C1 segment of cervical spinal cord (tissue), 14 donors: ENCODE measurements at regions not wholly inside any gene's neighbourhood (a gene's known extent, or its start where the extent isn't known, plus 50 kb on each side); places are given as distances from the start of the nearest gene placed in this dataset.
A peak's percentile ranks its signal among the peaks of the same experiment; 100 is the strongest.

Experiments used
- DNase-seq, 14 donors: peaks; one replicate each; lab custom pipeline; 2025; lab: John Stamatoyannopoulos, UW

DNA sequence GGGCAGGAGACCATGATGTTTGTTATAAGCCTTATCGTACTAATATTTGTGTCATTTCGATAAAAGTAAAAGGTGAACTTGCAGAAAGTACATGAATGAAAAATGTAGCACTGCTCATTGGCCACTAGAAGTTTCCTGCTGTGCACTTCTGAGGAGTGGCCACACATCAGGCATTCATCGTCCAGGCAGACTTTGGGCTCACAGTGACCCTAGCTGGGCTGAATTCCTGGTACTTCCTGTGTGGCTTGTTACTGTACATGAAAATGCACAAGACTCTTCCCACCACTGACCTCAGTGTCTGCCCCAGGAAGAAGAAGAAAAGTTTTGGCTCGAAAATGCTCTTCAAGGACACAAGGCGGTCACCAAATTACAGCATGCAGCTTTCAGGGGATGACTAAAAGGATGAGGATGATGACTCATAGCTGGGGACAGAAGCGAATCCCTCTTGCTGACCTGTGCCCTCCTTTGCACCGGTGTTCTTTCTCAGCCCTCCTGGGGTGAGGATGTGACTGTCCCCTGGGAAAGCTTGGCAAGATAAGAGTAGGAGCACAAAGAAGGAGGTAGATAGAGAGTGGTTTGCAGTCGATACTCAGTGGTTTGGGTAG is 252.4 kb upstream of the KAZN start:
- DNase-seq, result no peak

DNA sequence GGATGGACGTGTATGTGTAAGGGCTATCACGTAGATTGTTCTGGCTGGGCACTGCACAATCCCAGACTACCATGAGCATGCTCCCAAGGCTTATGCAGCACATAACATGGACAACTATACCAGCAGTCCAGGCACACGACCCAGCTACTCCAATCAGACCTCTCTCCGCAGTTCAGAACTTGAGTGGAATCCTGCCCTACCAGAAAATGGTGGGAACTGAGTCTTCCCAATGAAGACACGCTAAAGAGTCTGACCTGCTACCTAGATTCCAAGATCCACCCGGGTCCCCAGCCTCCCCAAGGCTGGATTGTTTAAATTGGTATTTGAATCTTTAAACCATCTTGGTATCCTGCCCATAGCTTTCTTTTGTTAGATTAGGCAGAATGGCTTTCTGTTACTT is 251.3 kb upstream of the KAZN start:
- no peak for DNase-seq

GRCh38 chr1:14347776-14348175 is 250.7 kb upstream of the KAZN start:
- no peak for DNase-seq

- DNase-seq, result no peak
Measured at GRCh38 chr1:14350197-14350596, 248.3 kb upstream of the KAZN start.

- no peak for DNase-seq
Measured at GRCh38 chr1:14352897-14353296, 245.6 kb upstream of the KAZN start.

DNA sequence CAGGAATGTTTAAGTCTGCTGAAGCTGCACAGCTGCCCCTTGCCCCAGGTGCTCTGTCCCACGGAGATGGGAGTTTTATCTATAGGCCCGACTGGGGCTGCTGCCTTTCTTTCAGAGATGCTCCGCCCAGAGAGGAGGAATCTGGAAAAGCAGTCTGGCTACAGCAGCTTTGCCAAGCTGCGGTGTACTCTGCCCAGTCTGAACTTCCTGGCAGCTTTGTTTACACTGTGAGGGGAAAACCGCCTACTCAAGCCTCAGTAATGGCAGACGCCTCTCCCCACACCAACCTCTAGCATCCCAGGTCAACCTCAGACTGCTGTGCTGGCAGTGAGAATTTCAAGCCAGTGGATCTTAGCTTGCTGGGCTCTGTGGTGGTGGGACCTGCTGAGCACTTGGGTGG is 237.5 kb upstream of the KAZN start:
- DNase-seq, result peak in 1 of 14 donors; percentile 18

DNA sequence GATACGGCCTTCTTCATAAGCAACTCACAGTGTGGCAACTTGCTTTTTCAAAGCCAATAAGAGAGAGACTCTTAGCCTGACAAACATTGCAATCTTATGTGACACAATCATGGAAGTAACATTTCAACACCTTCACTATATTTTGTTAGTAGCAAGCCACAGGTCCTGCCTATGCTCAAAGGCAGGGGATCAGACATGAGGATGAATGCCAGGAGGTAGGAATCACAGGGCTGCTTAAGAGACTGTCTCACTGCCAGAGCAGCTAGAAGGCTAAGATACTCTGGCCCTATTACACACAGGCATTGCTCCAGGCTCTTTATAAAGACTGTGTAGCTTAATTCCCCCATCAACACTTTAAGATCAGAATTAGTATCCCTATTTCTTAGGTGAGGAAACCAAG is 236.2 kb upstream of the KAZN start:
- DNase-seq, result no peak

- no peak for DNase-seq
Measured at GRCh38 chr1:14363036-14363590, 235.4 kb upstream of the KAZN start.

- DNase-seq, result no peak
Measured at GRCh38 chr1:14363707-14364413, 234.6 kb upstream of the KAZN start.

GRCh38 chr1:14365301-14365988 is 233.0 kb upstream of the KAZN start:
- DNase-seq, result no peak

- DNase-seq, result peak in 7 of 14 donors; percentile 13 to 57 (median 40)
Measured at GRCh38 chr1:14366091-14367018, 232.1 kb upstream of the KAZN start.

GRCh38 chr1:14367451-14367850 is 231.0 kb upstream of the KAZN start:
- DNase-seq, result no peak

GRCh38 chr1:14369526-14370213 is 228.8 kb upstream of the KAZN start:
- no peak for DNase-seq

DNA sequence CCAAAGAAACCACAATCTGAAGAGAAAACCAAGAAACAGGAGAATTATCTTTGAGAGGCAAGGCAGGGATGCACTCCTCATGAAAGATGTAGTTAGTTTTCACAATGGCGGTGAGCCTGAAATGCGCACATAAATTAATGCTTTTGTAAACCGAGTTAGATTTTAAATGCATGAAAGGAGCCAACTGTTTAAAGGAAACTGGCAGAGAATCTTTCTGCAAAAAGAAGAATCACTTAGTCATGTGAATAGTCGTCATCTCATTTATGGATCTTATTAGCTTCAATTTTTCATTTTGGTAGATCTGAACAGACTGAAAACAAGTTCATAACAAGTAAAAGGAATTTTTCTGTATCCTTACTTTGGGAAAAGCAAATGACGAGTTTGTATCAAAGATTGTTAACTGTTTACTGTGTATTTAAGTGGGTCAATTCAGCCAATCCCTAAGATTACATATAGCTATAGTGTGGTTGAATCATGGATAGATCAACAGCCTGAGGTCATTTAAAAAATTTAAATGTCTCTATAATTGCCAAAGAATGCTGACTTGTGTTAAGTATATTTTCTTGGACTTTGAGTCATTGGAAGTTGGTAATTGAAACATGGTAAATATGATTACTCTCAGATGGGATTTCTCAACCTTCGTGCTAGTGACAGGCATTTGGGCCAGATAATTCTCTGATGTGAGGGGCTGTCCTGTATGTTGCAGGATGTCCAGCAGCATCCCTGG is 226.6 kb upstream of the KAZN start:
- DNase-seq, result no peak

DNA sequence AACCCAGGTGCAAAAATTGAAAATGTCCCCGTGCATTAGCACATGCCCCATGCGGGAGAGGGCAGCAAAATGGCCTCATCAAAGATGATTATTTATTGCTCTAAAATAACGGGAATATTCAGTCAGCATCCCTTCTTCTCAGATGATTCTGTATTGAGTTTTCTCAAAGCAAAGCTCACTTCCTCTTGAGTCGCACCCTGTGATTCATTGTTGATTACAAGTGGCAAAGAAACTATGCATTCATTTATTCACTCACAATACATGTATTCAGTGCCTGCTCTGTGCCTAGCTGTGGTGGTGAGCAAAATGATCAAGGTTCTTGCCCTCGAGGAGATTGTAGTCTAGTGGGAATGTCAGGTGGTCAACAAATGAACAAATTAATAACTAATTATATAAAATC is 226.0 kb upstream of the KAZN start:
- DNase-seq, result no peak

- DNase-seq, result no peak
Measured at GRCh38 chr1:14373081-14373758, 225.3 kb upstream of the KAZN start.

GRCh38 chr1:14375226-14375625 is 223.3 kb upstream of the KAZN start:
- DNase-seq, result no peak

- no peak for DNase-seq
Measured at GRCh38 chr1:14377386-14377785, 221.1 kb upstream of the KAZN start.

GRCh38 chr1:14380408-14380807 is 218.1 kb upstream of the KAZN start:
- no peak for DNase-seq

DNA sequence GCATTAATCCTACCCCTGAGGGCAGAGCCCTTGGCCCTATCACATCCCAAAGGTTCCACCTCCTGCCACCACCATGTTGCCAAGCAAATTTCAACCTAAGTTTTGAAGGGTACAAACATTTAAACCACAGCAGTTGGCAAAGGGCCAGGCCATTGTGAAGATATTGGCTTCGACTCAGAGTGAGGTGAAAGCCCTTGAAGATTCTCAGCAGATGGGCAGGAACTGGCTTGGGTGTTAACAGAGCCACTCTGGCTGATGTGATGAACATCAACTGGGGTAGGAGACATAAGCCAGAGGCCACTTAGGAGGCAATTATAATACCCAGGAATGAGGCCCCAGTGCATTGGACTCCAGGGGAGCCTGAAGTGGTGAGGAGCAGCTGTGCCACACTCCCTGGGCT is 207.7 kb upstream of the KAZN start:
- no peak for DNase-seq
